NCI-H1930 (cell line): ENCODE measurements at regions not wholly inside any gene's neighbourhood (a gene's known extent, or its start where the extent isn't known, plus 50 kb on each side); places are given as distances from the start of the nearest gene placed in this dataset.

Experiments
- DNase-seq, 2 experiments: peaks; one replicate each; lab custom pipeline; 2025; lab: John Stamatoyannopoulos, UW

DNA sequence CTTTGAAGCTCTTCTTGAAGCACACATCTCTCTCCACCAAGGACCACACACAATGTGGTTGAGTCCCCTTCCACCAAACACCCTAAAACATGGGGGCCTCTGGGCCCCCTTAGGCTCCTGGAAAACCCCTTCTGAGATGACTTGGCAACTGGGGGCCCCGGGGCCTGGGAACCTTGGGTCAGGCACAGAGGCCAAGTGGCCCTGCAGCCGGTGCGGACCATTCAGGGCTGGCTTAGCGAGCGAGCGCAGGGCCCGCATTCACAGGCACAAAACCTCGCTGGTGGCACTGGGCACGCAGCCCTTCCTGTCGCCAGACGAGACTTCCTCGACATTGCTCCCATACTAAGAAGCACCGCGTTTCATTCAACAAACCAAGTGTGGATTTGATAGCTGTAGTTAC is 111.2 kb upstream of the ID2 start:
- DNase-seq = no peak

DNA sequence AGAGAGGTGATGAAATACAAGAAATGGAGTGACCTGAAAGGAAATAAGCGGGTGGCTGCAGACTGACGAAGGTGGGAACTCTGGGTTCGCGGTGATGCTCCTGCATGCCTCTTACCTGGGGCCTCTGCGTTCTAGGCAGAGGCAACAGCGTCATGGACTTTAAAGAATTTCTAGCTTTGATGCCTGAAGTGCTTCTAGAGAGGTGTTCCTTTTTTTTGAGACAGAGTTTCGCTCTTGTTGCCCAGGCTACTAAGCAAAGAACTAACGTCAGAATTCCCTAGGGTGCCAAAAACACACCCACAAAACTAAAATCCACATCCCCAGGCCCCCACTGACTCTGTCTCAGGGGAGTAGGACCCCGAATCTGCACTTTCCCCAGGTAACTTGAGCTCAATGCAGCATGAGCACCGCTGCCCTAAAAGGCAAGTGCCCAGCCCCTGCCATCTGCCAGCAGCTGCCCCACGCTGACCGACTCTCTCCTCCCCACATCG is 110.5 kb upstream of the ID2 start:
- no peak for DNase-seq

GRCh38 chr2:8571792-8572499 is 109.9 kb upstream of the ID2 start:
- DNase-seq = no peak

DNA sequence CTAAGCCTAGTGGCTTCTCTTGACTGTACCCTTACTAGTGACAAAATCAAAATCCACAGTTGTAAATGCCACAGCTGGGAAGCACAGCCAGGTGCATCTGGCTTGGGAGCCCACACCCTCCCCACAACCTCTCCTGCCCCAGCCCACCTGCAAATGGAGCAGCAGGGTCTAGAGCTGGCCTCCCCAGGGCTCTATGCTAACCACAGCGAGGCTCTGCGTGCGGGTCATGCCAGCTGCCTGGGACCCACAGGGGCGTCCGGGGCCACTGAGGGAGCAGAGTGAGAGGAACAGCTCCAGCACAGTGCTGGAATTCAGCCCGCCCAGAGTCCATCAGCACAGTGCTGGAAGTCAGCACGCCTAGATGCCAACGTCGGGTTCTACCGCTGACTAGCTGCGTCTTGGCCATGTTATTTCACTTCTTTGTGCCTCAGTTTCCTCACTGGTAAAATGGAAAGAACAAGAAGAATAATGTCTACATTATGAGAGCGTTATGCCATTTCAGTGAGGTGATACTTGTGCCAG is 109.1 kb upstream of the ID2 start:
- no peak for DNase-seq

DNA sequence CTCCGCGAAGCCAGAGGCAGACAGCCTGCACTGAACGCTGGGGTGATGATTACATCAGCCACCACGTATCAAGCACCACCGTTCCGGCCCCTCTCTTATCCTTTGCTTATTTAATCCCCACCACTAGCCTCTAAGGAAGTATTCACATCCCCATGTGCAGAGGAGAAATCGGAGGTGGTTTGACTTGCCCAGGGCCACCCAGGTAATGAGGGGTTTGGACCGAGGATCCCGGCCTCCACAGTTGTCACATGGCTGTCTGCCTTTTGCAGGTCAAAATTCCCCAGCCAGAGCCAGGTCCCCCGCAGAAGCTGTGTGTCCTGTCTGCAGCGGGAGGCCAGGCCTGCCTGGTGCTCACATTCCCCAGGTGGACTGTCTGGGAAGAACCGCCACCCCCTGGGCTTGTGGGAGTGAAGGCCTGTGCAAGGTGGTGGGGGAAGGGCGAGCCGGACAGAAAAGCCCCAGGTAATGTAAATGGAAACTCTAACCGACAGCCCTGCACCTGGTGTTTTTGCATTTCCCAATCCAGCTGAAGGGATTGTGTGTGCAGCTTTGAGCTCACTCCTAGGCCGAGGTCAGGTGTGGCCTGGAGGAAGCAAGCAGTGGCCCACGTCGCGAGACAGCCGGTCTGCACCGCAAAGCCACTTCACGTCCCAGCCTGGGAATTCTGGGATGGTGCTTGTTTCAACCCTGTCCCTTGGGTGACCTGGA is 108.5 kb upstream of the ID2 start:
- no peak for DNase-seq

DNA sequence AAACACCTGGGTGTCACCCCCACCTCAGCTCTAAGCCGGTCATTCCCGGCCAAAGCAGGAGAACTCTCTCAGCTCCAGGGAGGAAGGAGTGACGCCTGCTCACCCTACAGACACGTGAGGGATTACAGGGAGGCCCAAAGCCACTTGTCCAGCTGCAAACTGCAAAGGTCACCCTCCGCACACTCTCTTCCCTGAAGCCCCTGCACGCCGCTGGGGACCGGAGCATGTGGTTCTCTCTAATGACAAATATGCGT is 108.0 kb upstream of the ID2 start:
- DNase-seq = no peak

DNA sequence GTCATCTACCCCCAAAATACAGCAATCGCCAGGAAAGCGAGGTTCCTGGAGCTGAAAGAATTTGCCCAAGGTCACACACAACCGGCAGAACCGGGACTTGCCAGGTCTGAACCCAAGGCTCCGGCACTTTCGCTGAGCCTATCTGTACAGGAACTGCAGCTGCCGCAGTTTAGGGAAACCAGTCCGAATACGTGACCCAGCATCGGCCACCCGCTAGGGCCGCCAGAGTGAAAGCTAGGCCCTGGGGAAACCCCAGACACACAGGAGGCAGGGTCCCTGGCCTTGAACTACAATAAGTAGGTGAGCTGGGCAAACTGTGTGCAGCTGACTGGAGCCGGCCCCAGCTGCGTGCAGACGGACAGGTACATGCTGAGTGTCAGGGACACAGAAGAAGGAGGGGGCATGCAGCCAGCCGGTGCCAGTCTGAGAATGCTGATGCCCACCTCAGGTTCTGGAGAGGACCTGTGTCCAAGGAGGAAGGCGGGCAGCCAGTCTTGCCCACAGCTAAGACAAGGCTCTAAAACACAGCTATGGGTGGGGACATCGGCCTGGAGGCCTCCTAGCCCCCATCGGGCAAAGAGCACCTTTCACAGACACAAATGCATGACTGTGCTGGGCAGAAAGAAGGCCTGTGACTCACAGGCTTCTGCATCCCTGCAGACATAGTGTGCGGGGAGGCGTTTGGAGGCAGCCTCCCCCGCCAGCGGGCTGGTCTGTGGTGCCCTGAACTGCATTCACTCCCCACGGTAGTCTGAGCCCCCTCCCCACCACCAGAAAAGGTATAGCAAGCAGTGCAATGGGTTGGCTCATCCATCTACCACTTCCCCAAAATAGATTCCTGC is 107.4 kb upstream of the ID2 start:
- DNase-seq = no peak

DNA sequence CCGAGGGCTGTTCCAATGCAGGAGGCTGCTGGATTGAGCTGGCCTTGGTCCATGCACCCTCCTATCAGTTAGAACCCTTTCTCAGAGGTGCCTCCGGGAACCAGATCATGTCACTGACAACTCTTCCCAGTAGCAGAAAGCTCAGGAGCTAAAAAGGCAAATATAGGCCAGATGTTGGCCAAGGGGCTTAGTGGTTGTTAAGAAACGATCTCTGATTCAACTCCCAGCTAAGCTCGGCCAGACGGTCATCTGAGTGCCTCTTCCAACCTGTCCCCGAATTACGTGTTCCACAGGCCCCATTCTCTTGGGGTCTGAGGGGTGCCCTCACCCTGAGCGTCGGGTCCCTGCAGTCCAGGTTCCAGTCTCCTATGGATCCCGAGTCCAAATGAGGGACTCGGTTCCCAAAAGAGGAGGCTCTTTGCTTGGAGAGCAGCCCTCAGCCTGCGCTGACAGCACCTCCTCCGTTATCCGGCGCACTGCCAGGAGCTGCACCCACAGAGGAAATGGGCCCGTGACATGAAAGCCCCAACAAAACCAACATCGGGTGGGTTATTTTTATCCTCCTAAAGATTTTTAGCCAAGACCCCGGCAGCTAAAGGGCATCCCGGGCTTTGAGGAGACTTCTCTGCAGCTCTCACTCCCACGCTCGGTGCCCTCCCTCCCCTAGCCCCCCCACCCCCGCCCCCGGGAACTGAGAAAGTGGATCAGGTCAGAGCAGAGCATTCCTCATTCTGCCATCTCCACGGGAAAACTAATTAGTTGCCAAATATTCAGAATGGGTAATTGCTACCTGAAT is 106.6 kb upstream of the ID2 start:
- no peak for DNase-seq

GRCh38 chr2:8575834-8576423 is 105.9 kb upstream of the ID2 start:
- DNase-seq = no peak

- no peak for DNase-seq
These were observed 105.2 kb upstream of the ID2 start for GRCh38 chr2:8576525-8577167.

DNA sequence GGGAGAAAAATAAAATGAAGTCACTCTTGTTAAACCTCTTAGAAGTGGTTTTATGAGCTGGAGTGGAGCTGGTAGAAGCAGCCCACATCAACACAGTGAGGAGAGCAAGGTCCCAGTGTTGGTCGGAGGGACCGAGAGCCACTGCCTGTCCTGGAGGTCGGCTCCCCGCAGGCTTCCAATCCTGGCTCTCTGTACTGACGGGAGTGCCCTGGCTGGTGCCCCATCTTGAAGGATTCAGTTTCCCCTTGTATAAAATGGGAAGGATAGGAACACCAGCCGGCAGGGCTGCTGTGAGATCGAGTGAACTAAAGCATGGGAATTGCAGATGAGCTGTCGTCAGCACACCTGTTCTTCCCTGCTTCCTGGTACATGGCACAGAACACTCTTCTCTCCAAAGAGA is 104.3 kb upstream of the ID2 start:
- DNase-seq = no peak

DNA sequence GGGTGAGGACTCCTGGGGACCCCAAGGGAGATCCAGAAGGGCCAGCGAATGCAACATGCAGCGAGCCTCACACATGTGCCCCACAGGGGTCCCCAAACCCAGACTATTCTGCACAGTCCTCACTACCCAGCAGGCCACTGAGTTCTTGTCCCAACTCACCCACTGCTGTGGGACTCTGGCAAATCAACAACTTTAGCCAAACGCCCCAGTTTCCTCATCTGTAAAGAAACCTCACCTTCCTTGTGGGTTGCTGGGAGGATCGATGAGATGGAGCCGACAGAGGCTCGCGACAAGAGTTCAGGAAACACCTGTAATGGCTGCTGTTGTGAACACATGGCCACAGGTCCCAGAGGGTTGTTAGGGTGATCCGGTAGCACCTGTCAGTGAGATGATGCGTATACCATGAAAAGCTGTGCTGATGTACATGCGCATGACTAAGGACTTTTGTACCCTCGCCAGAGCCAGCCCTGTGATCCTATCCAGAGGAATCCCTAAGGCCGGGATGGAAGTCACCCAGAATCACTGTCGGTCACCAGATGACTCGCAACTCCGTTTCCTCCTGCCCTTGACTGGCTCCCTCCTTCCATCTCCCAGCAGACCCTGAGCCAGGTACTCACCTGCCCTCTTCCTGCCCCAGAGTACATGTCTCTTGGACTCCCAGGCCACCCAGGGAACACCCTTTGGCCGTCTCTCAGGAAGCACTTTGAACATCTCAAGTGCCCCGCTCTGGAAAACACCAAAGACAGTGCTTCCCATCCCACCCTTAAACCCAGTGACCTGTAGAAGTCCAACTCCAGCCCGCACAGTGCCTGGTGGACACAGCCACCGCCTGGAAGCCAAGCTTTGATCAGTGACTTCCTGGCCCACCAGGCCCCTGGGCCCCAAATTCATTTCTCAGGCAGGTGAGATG is 103.3 kb upstream of the ID2 start:
- DNase-seq = no peak

DNA sequence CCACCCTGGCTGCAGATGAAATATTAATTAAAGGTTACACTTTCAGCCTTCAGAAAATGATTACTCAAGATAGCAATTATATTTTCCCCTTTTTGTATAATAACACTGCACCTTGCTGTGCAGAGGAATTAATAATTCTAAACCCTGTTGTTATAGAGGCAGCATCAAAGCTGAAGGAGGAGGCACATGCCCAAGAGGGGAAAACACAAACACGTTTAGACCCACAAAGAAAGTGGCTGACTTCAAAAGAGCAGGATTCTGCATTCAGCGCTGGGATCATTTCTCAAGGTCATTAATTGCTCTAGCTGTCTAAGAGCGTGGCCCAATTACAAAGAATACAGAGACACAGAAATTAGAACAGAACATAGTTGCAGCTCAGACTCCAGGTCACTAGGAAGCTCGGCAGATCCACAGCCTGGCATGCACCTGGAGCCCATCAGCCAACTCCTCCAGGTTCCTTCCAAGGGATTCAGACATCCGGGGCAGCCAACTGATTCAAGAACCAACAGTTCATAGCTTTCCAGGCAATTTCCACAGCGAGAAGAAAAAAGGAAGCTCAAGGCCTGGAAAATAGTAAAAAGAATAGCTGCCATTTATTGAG is 102.3 kb upstream of the ID2 start:
- no peak for DNase-seq

- DNase-seq = no peak
These were observed 101.3 kb upstream of the ID2 start for GRCh38 chr2:8580316-8581233.

- DNase-seq = no peak
These were observed 100.7 kb upstream of the ID2 start for GRCh38 chr2:8581234-8581561.

- DNase-seq = no peak
These were observed 100.2 kb upstream of the ID2 start for GRCh38 chr2:8581601-8582041.

GRCh38 chr2:8582191-8582590 is 99.7 kb upstream of the ID2 start:
- no peak for DNase-seq

DNA sequence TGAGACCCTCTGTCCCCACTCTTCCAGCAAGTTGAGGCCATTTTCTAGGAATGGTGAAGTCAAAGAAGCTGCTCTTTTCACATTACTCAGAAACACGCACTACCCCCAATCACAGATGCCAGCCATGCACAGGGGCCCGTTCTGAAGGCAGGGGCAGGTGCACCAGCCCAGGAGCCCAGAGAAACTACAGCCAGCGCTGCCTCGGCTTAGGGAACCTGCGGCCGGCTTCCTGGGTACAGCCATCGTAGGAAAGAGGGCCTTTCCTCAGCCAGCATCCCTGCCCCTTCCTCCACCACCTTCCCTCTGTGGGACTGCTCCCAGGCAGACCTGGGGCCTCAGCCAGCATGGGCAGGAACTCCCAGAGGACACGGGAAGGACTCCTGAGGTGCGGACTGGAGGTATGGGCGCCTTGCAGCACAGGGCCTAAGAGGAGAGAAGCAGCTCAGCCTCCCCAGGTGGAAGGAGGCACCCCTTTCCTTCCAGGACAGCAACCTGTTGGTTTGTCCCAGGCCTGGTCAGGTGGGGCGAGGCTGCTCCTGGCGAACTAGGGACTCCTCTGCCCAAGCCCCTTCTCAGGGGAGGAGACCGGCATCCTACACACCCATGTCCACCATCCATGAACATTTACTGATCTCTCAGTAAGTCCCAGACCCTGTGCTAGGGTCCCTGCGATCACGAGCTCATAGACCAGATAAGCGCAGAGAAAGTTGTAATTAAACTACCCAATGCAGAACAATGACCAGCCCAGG is 99.0 kb upstream of the ID2 start:
- DNase-seq = no peak
